Fibroblast of skin of scalp (primary cell): ENCODE measurements at regions not wholly inside any gene's neighbourhood (a gene's known extent, or its start where the extent isn't known, plus 50 kb on each side); places are given as distances from the start of the nearest gene placed in this dataset.
"Not testable (repeated sequence)": the region's sequence is repeated elsewhere in the genome, so short reads cannot be mapped to it uniquely, and the experiment has no call there.

Experiments
- DNase-seq: peaks from one replicate; pipeline ENCODE4 v3.0.0-alpha.2; 2013

- DNase-seq, result not testable (repeated sequence)
Observed at GRCh38 chr11:71723991-71724390, 109.0 kb upstream of the DEFB108B start.

- not testable (repeated sequence) for DNase-seq
Observed at GRCh38 chr11:71730748-71731147, 102.3 kb upstream of the DEFB108B start.

GRCh38 chr11:71734368-71734767, 98.6 kb upstream of the DEFB108B start:
- DNase-seq, result not testable (repeated sequence)

GRCh38 chr11:71738317-71738716, 94.7 kb upstream of the DEFB108B start:
- not testable (repeated sequence) for DNase-seq

GRCh38 chr11:71743385-71743784, 89.6 kb upstream of the DEFB108B start:
- DNase-seq, result not testable (repeated sequence)

GRCh38 chr11:71745656-71746055, 87.3 kb upstream of the DEFB108B start:
- DNase-seq, result not testable (repeated sequence)

- DNase-seq, result not testable (repeated sequence)
Observed at GRCh38 chr11:71746263-71746662, 86.7 kb upstream of the DEFB108B start.

- DNase-seq, result not testable (repeated sequence)
Observed at GRCh38 chr11:71748965-71749620, 83.9 kb upstream of the DEFB108B start.

- not testable (repeated sequence) for DNase-seq
Observed at GRCh38 chr11:71750908-71751307, 82.1 kb upstream of the DEFB108B start.

- not testable (repeated sequence) for DNase-seq
Observed at GRCh38 chr11:71764695-71765491, 68.1 kb upstream of the DEFB108B start.

- not testable (repeated sequence) for DNase-seq
Observed at GRCh38 chr11:71767016-71767415, 66.0 kb upstream of the DEFB108B start.

GRCh38 chr11:71772193-71772592, 60.8 kb upstream of the DEFB108B start:
- DNase-seq, result not testable (repeated sequence)

GRCh38 chr11:71774603-71775222, 58.3 kb upstream of the DEFB108B start:
- no peak for DNase-seq

GRCh38 chr11:71780116-71780515, 52.9 kb upstream of the DEFB108B start:
- DNase-seq, result not testable (repeated sequence)

- not testable (repeated sequence) for DNase-seq
Observed at GRCh38 chr11:71780771-71781170, 52.2 kb upstream of the DEFB108B start.

- not testable (repeated sequence) for DNase-seq
Observed at GRCh38 chr11:71781491-71781890, 51.5 kb upstream of the DEFB108B start.

- DNase-seq, result not testable (repeated sequence)
Observed at GRCh38 chr11:71782229-71782861, 50.7 kb upstream of the DEFB108B start.

- peak; percentile 76 for DNase-seq
Observed at GRCh38 chr11:71783191-71783590, 49.8 kb upstream of the DEFB108B start.
